NT2/D1 (cell line): ENCODE measurements at regions not wholly inside any gene's neighbourhood (a gene's known extent, or its start where the extent isn't known, plus 50 kb on each side); places are given as distances from the start of the nearest gene placed in this dataset.

Source experiments
- YY1 ChIP-seq: IDR thresholded peaks from 2 replicates; pipeline ENCODE4 v1.6.1; 2011; ENCODE audit not compliant: insufficient read length, insufficient read depth
- ZNF274 ChIP-seq: IDR thresholded peaks from 2 replicates; pipeline ENCODE4 v1.6.1; 2011; ENCODE audit warnings: mild to moderate bottlenecking, low read depth, low read length

GRCh38 chr5:68140763-68141162, 74.8 kb upstream of the PIK3R1 start:
- TF ChIP-seq YY1 (no peak), ZNF274 (no peak)
